Lower leg skin (tissue), 3 donors: ENCODE measurements at regions not wholly inside any gene's neighbourhood (a gene's known extent, or its start where the extent isn't known, plus 50 kb on each side); places are given as distances from the start of the nearest gene placed in this dataset.

Source experiments
- CTCF ChIP-seq, 3 donors: fragments of 450-650 bp; IDR thresholded peaks; one replicate each; pipeline ENCODE4 v1.5.1; 2016; ENCODE audit warnings: antibody characterized with exemption in 3 of 3, mild to moderate bottlenecking in 3 of 3, moderate library complexity in 2 of 3
- POLR2A ChIP-seq, 2 donors: fragments of 450-650 bp; IDR thresholded peaks; one replicate each; pipeline ENCODE4 v1.6.1; 2016 to 2017; ENCODE audit warnings: antibody characterized with exemption in 2 of 2, mild to moderate bottlenecking in 1 of 2, moderate library complexity in 1 of 2

- TF ChIP-seq POLR2A (IDR thresholded peaks at IDR 0.05) (no peak), CTCF (IDR thresholded peaks at IDR 0.05) (no peak)
Measured at GRCh38 chr14:34075042-34075744, 124.3 kb upstream of the EGLN3 start.
